Upper lobe of left lung (tissue), 6 donors: ENCODE measurements at regions not wholly inside any gene's neighbourhood (a gene's known extent, or its start where the extent isn't known, plus 50 kb on each side); places are given as distances from the start of the nearest gene placed in this dataset.
A peak's percentile ranks its signal among the peaks of the same experiment; 100 is the strongest.

Source experiments
- ATAC-seq, 2 donors: fragments of 200-7000 bp; cut with Tn5 transposase; one replicate each; pipeline ENCODE4 v1.9.1; 2022; ENCODE audit warnings: mild to moderate bottlenecking in 2 of 2, moderate library complexity in 2 of 2; ENCODE audit not compliant: low FRiP score in 2 of 2
- DNase-seq, 2 donors: peaks; one replicate each; pipeline ENCODE4 v3.0.0-alpha.2; 2019 to 2020
- H3K27ac ChIP-seq, 4 donors: fragments of 200-600 bp; sonication (generic); one replicate each; pipeline ENCODE4 v1.5.1; 2016 to 2019
- H3K27me3 ChIP-seq, 4 donors: fragments of 200-600 bp; sonication (generic); one replicate each; pipeline ENCODE4 v1.5.1; 2017 to 2019
- H3K36me3 ChIP-seq, 4 donors: fragments of 200-600 bp; sonication (generic); one replicate each; pipeline ENCODE4 v1.5.1; 2016 to 2019
- H3K4me1 ChIP-seq, 4 donors: fragments of 200-600 bp; sonication (generic); one replicate each; pipeline ENCODE4 v1.5.1; 2018 to 2019
- H3K4me3 ChIP-seq, 4 donors: fragments of 200-600 bp; sonication (generic); one replicate each; pipeline ENCODE4 v1.5.1; 2017 to 2019; ENCODE audit warnings: mild to moderate bottlenecking in 2 of 4, moderate library complexity in 1 of 4
- H3K9me3 ChIP-seq, 4 donors: fragments of 200-600 bp; sonication (generic); one replicate each; pipeline ENCODE4 v1.5.1; 2018 to 2019
- EP300 ChIP-seq, 4 donors: sonication (generic); formaldehyde crosslinking; IDR thresholded peaks; one replicate each; pipeline ENCODE4 v1.5.1; 2017; ENCODE audit warnings: antibody characterized with exemption in 4 of 4, control low read depth in 2 of 4
- POLR2A ChIP-seq, 4 donors: fragments of 450-650 bp; IDR thresholded peaks; one replicate each; pipeline ENCODE4 v1.5.1; 2016 to 2017; ENCODE audit warnings: antibody characterized with exemption in 4 of 4, mild to moderate bottlenecking in 2 of 4
- POLR2AphosphoS5 ChIP-seq, 2 donors: sonication (generic); formaldehyde crosslinking; IDR thresholded peaks; one replicate each; pipeline ENCODE4 v1.5.1; 2017; ENCODE audit warnings: antibody characterized with exemption in 2 of 2
- WGBS, 2 donors: methylation state at CpG; one replicate each; pipeline ENCODE4 v1.1.5; 2017 to 2018; 5-methylcytosine and 5-hydroxymethylcytosine counted together
- TF ChIP-seq, protein P1 (sequence below), 6 experiments: fragments of 450-650 bp in 4 of 6; fragments of 200-600 bp in 2 of 6; sonication (generic) in 2 of 6; IDR thresholded peaks; one replicate each; pipeline ENCODE4 v1.5.1; 2016 to 2019; ENCODE audit warnings: antibody characterized with exemption in 6 of 6
- donor health status: DM: no; HTN: no; CAD: no; lungs with moderate emphysema.
- donor health status: DM: no; HTN: yes; CAD: no; lungs with severe emphysema.

DNA sequence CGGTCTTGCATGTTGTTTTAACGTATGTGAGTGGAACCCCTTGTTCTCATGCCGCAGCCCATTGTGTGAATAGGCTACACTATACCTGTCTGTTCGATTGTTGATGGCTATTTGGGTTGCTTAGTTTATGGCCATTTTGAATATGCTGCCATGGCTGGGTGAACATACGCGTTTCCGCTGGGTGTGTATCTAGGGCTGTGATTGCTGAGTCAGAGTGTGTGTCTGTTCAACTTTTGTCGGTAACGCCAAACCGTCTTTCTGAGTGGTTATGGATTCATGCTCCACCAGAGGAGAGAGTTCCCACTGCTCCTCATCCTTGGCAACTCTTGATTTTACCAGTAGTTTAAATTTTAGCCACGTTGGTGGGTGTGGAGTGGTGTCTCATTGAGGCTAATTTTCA is 77.0 kb downstream of the METRNL start:
- Histone ChIP-seq H3K9me3 (no peaks in the 10 kb centered on the region), H3K27me3 (no peaks in the 10 kb centered on the region), H3K4me3 (no peak overlapping the region), H3K4me1 (peaks cover 0 to 11% (median 8%) of the 10 kb centered on the region in 4 donors), H3K36me3 (no peaks in the 10 kb centered on the region), H3K27ac (no peak overlapping the region)
- no peak for ATAC-seq
- TF ChIP-seq, protein P1, sequence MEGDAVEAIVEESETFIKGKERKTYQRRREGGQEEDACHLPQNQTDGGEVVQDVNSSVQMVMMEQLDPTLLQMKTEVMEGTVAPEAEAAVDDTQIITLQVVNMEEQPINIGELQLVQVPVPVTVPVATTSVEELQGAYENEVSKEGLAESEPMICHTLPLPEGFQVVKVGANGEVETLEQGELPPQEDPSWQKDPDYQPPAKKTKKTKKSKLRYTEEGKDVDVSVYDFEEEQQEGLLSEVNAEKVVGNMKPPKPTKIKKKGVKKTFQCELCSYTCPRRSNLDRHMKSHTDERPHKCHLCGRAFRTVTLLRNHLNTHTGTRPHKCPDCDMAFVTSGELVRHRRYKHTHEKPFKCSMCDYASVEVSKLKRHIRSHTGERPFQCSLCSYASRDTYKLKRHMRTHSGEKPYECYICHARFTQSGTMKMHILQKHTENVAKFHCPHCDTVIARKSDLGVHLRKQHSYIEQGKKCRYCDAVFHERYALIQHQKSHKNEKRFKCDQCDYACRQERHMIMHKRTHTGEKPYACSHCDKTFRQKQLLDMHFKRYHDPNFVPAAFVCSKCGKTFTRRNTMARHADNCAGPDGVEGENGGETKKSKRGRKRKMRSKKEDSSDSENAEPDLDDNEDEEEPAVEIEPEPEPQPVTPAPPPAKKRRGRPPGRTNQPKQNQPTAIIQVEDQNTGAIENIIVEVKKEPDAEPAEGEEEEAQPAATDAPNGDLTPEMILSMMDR (IDR thresholded peaks at IDR 0.05): no peak
- TF ChIP-seq POLR2AphosphoS5 (IDR thresholded peaks at IDR 0.05) (no peak), POLR2A (IDR thresholded peaks at IDR 0.05) (no peak), EP300 (IDR thresholded peaks at IDR 0.05) (no peak)
- no peak for DNase-seq
- WGBS, 2 donors: 95% methylated on average over 11 of the region's 11 CpGs

DNA sequence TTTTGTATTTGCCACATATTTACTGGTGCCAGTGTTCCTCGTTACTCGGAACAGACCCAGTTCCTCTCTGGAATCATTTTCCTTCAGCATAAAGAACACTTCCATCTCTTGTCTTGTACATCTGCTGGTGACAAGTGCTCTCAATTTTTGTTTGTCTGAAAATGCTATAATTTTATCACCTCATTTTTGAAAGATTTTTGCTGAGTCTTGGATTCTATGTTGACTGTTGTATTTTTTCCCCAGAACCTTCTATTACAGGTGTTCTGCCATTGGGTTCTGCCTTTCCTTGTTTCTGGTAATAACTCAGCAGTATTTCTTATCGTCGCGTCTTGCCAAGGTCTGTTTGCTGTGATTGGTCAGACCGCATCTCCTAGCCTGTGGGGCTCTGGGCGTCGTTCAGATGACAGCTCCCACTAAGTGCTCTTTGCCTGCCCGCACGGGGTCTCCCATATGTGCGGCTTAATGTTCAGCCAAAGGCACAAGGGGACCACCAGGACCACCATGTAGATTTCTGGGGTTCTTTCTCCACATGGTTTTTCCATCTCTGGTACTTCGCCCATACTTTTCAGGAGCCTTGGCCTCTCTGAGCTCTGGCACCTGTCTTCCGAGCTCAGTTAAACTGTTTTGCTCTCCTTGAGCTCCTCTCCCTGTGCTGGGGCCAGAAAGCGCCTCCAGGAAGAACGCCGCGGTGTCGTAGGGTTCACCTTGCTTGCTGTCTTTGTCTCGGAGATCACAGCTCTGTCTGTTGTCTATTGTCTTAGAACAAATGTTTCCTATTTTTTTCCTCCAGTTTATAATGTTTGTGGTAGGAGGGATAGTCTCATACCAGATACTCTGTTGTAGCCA is 80.0 kb downstream of the METRNL start:
- ATAC-seq: no peak

DNA sequence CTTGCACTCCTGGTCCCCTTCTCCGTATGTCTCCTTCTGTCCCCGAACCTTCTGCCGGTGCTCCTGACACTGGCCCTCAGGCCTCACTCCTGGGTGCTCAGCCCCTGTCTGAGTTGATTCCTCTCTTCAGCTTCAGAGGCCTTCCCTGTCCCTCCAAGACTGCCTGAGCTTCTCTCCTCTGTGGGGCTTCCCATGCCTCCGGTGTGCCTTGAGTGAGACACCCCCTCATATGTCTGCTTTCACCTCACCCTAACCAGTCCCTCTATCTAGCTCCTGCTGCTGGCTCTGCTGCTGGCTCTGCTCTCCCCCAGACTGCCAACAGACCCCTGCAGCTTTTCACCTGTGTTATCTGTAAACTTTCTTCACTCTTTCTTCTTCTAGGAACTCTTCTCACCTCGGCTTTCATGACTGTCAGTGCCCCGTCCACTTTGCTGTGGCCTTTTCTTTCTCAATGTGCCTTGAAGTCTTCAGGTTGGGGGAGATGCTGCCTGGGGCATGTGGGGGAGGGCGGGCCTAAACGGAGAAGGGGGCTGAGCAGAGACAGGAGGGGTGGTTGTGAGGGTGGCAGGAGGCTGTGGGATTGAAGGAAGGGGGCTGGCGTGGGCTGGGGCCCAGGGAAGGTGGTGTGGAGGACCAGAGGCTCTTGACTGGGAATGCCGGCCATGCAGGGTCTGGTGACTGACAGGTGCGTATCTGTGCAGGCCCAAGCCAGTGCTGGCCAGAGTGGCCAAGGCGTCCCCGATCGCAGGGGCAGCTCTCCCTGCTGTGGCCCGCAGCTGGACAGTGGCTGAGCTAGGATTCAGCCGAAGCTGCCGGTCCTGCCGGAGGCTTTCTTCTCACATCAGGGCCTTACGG is 81.3 kb downstream of the METRNL start:
- DNase-seq: peak in 1 of 2 donors; percentile 66
- Histone ChIP-seq H3K27ac (no peak overlapping the region), H3K36me3 (no peaks in the 10 kb centered on the region), H3K27me3 (no peaks in the 10 kb centered on the region), H3K9me3 (no peaks in the 10 kb centered on the region), H3K4me1 (no peaks in the 10 kb centered on the region), H3K4me3 (no peak overlapping the region)
- WGBS, 2 donors: 77 to 81% methylated on average over 11 to 19 of the region's 19 CpGs
- no peak for TF ChIP-seq POLR2AphosphoS5 (IDR thresholded peaks at IDR 0.05)
- TF ChIP-seq POLR2A (IDR thresholded peaks at IDR 0.05): no peak
- TF ChIP-seq EP300 (IDR thresholded peaks at IDR 0.05): no peak
- TF ChIP-seq, protein P1 (IDR thresholded peaks at IDR 0.05): no peak
- ATAC-seq: peak; percentile 12 to 44

More for the DNA sequence above, 80.0 kb downstream of the METRNL start:
- no peak for DNase-seq
- H3K27me3 ChIP-seq: no peaks in the 10 kb centered on the region
- H3K36me3 ChIP-seq: no peaks in the 10 kb centered on the region
- no peaks in the 10 kb centered on the region for H3K4me1 ChIP-seq
- H3K9me3 ChIP-seq: no peaks in the 10 kb centered on the region
- TF ChIP-seq POLR2AphosphoS5 (IDR thresholded peaks at IDR 0.05) (no peak), EP300 (IDR thresholded peaks at IDR 0.05) (no peak), POLR2A (IDR thresholded peaks at IDR 0.05) (no peak)
- TF ChIP-seq, protein P1 (IDR thresholded peaks at IDR 0.05): no peak
- 92 to 93% methylated on average over 19 of the region's 19 CpGs for WGBS, 2 donors
- H3K4me3 ChIP-seq: no peak overlapping the region
- H3K27ac ChIP-seq: no peak overlapping the region

DNA sequence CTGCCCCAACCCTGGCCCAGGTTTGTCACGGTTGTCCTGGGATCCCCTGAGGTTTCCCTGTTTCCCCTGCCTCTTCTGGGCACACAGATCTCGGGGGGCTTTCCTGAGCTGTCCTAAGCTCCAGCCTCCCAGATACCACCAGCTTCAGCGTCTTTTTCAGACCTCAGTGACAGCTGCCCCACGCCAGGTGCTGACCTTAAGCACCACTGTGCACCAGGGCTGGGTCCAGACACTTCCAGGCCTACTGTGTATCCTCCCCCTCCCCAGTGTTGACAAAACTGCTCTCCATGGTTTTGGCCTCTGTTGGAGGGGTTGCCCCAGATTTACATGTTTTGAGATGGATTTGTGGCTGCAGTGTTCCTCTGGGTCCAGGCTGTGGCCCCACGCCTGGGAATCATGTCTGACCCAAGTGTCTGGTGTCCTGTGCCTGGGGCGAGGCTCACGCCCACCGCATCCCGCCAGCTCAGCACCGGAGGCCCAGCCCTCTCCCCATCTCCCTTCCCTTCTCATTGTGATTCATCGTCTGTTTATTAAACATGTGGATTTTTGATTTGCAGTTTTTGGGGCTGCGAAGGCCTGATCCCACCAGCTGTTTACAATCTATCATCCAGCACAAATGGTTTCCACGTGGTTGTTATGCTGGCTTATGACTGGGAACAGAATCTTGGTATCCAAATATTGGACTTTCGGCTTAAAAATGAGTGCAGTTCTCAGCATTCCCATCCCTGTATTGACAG is 82.1 kb downstream of the METRNL start:
- 80 to 85% methylated on average over 12 to 14 of the region's 14 CpGs for WGBS, 2 donors
- peak; percentile 59 to 92 for ATAC-seq

More for the DNA sequence above, 82.1 kb downstream of the METRNL start:
- no peaks in the 10 kb centered on the region for H3K36me3 ChIP-seq
- no peak overlapping the region for H3K4me3 ChIP-seq
- H3K4me1 ChIP-seq: no peaks in the 10 kb centered on the region
- H3K27ac ChIP-seq: no peak overlapping the region
- peak in 1 of 2 donors; percentile 67 for DNase-seq
- H3K27me3 ChIP-seq: no peaks in the 10 kb centered on the region
- no peaks in the 10 kb centered on the region for H3K9me3 ChIP-seq
- TF ChIP-seq, protein P1 (IDR thresholded peaks at IDR 0.05): no peak
- TF ChIP-seq POLR2AphosphoS5 (IDR thresholded peaks at IDR 0.05): no peak
- TF ChIP-seq POLR2A (IDR thresholded peaks at IDR 0.05): no peak
- TF ChIP-seq EP300 (IDR thresholded peaks at IDR 0.05): no peak
